ENCODE measurements at regions not wholly inside any gene's neighbourhood (a gene's known extent, or its start where the extent isn't known, plus 50 kb on each side); places are given as distances from the start of the nearest gene placed in this dataset.
A peak's percentile ranks its signal among the peaks of the same experiment; 100 is the strongest.

DNA sequence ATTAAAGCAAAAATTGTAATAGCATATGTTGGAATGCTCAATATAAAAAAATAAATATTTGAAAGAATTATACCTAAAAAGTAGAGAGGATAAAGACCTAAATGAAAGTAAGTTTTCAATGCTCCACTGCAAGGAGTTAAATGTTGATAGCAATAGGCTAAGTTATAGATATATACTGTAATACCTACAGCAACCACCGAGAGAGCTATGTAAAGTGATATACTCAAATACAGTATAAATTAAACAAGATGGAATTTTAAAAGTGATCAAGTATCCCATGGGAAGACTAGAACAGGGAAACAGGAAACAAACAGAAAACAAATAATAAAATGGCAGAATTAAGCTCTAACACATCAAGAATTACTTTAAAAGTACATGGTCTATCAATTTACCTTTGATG is 73.9 kb downstream of the CASP3 start:
- H3K4me1 ChIP-seq (ENCODE audit: insufficient read depth, low read length, poor library complexity, severe bottlenecking), result no peaks in the 10 kb centered on the region
- ChIA-PET CTCF (no interaction called here), POLR2A (ENCODE audit: low non-redundant PET) (no interaction called here)
- H3K36me3 ChIP-seq (ENCODE audit: insufficient read depth, low read length, poor library complexity, severe bottlenecking), result no peaks in the 10 kb centered on the region
- no peak overlapping the region for H3K27ac ChIP-seq (ENCODE audit: low read depth, low read length, poor library complexity, severe bottlenecking)
- no peaks in the 10 kb centered on the region for H3K9me3 ChIP-seq (ENCODE audit: low read depth, low read length, poor library complexity, severe bottlenecking)
- no peaks in the 10 kb centered on the region for H3K27me3 ChIP-seq (replicated peaks; ENCODE audit: insufficient read depth, low read depth, low read length, poor library complexity)
- peak; percentile 12 for DNase-seq (ENCODE audit: low spot score)
- BruUV-seq (replicated peaks), result no TSS peak
- intact Hi-C loops (cut with micrococcal nuclease; ENCODE audit: unreplicated experiment), result no loop called here
- H3K4me3 ChIP-seq (ENCODE audit: low read depth, low read length, poor library complexity, severe bottlenecking), result no peak overlapping the region
- peak; percentile 26; the same call in 1 of the 2 replicates for TF ChIP-seq CTCF (conservative IDR thresholded peaks at IDR 0.05; ENCODE audit: low read depth, low read length)
- TF ChIP-seq EZH2 (IDR thresholded peaks at IDR 0.05; ENCODE audit: borderline replicate concordance, low read depth, low read length, poor library complexity, severe bottlenecking), result no peak

DNA sequence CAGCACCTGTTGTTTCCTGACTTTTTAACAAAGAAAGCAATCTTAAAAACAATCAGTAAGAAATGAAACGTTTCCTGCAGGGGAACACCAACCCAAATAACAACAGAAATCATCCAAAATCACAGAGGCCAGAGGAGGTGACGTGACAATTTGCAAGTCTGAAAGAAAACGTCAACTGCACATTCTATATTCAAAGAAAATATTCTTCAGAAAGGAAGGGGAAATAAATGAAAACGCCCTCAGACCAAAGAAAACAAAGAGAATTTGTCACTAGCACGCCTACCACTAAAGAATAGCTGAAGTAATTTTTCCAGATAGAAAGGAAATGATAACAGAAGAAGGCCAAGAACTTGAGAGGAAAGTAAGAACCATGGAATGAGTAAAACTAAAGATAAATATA is 74.4 kb downstream of the CASP3 start:
- no peak for TF ChIP-seq CTCF (conservative IDR thresholded peaks at IDR 0.05; ENCODE audit: low read depth, low read length)
- TF ChIP-seq EZH2 (IDR thresholded peaks at IDR 0.05; ENCODE audit: borderline replicate concordance, low read depth, low read length, poor library complexity, severe bottlenecking), result no peak
- Histone ChIP-seq H3K27ac (ENCODE audit: low read depth, low read length, poor library complexity, severe bottlenecking) (no peak overlapping the region), H3K36me3 (ENCODE audit: insufficient read depth, low read length, poor library complexity, severe bottlenecking) (no peaks in the 10 kb centered on the region), H3K27me3 (replicated peaks; ENCODE audit: insufficient read depth, low read depth, low read length, poor library complexity) (no peaks in the 10 kb centered on the region), H3K9me3 (ENCODE audit: low read depth, low read length, poor library complexity, severe bottlenecking) (no peaks in the 10 kb centered on the region), H3K4me1 (ENCODE audit: insufficient read depth, low read length, poor library complexity, severe bottlenecking) (no peaks in the 10 kb centered on the region), H3K4me3 (ENCODE audit: low read depth, low read length, poor library complexity, severe bottlenecking) (no peak overlapping the region)
- no TSS peak for BruUV-seq (replicated peaks)
- POLR2A ChIA-PET (ENCODE audit: low non-redundant PET), result no interaction called here
- CTCF ChIA-PET, result no interaction called here
- no peak for DNase-seq (ENCODE audit: low spot score)
- intact Hi-C loops (cut with micrococcal nuclease; ENCODE audit: unreplicated experiment), result no loop called here

DNA sequence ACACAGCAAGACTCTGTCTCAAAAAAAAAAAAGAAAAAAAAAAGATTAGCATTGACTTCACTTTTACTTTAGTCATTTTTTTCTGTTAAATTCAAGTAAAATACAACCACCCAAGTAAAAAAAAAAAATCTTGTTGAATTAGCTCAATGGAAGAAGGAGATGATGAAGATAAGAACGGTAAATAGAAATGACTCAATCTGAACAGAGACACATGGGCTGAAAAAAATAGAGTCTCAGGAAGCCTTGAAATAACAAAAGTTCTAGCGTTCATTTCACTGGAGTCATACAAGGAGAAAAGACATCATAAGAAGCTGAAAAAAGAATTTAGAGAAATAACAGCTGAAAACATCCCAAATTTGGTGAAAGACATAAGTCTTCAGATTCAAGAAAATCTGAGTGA is 75.5 kb downstream of the CASP3 start:
- Histone ChIP-seq H3K4me3 (ENCODE audit: low read depth, low read length, poor library complexity, severe bottlenecking) (no peak overlapping the region), H3K4me1 (ENCODE audit: insufficient read depth, low read length, poor library complexity, severe bottlenecking) (no peaks in the 10 kb centered on the region), H3K27me3 (replicated peaks; ENCODE audit: insufficient read depth, low read depth, low read length, poor library complexity) (no peaks in the 10 kb centered on the region), H3K36me3 (ENCODE audit: insufficient read depth, low read length, poor library complexity, severe bottlenecking) (no peaks in the 10 kb centered on the region), H3K9me3 (ENCODE audit: low read depth, low read length, poor library complexity, severe bottlenecking) (no peaks in the 10 kb centered on the region), H3K27ac (ENCODE audit: low read depth, low read length, poor library complexity, severe bottlenecking) (no peak overlapping the region)
- DNase-seq (ENCODE audit: low spot score), result no peak
- POLR2A ChIA-PET (ENCODE audit: low non-redundant PET), result no interaction called here
- intact Hi-C loops (cut with micrococcal nuclease; ENCODE audit: unreplicated experiment), result no loop called here
- CTCF ChIA-PET, result no interaction called here
- TF ChIP-seq EZH2 (IDR thresholded peaks at IDR 0.05; ENCODE audit: borderline replicate concordance, low read depth, low read length, poor library complexity, severe bottlenecking), result no peak
- TF ChIP-seq CTCF (conservative IDR thresholded peaks at IDR 0.05; ENCODE audit: low read depth, low read length), result no peak
- no TSS peak for BruUV-seq (replicated peaks)

All from A673 (cell line).